Astrocyte (in vitro differentiated cells and primary cell): ENCODE measurements at regions not wholly inside any gene's neighbourhood (a gene's known extent, or its start where the extent isn't known, plus 50 kb on each side); places are given as distances from the start of the nearest gene placed in this dataset.

Experiments
- CTCF ChIP-seq: IDR thresholded peaks from 2 replicates; pipeline ENCODE4 v1.5.1; 2011; ENCODE audit warnings: low read depth, mild to moderate bottlenecking, inconsistent platforms, low read length, moderate library complexity; ENCODE audit not compliant: insufficient read depth
- EZH2 ChIP-seq: IDR thresholded peaks from 2 replicates; pipeline ENCODE4 v1.6.1; 2012; ENCODE audit warnings: mild to moderate bottlenecking, low read length, inconsistent platforms; ENCODE audit not compliant: insufficient read depth

GRCh38 chr20:43836790-43837189, 77.9 kb upstream of the TOX2 start:
- no peak for TF ChIP-seq CTCF
- no peak for TF ChIP-seq EZH2
